Activated CD4-positive, alpha-beta memory T cell treated with anti-CD3 and anti-CD28 coated beads, Interleukin-2, amount 10 ng/mL, durations not matched to agents 7 days and 5 days (primary cell): ENCODE measurements at regions not wholly inside any gene's neighbourhood (a gene's known extent, or its start where the extent isn't known, plus 50 kb on each side); places are given as distances from the start of the nearest gene placed in this dataset.
"Not testable (repeated sequence)": the region's sequence is repeated elsewhere in the genome, so short reads cannot be mapped to it uniquely, and the experiment has no call there.

Experiments used
- CTCF ChIA-PET: fragments of 350-600 bp; sonication (Branson Sonifier 250); formaldehyde crosslinking; loops from one replicate; lab custom pipeline; 2021; ENCODE audit warnings: antibody characterized with exemption, inconsistent platforms; lab: Charles Lee
- POLR2A ChIA-PET: fragments of 350-600 bp; sonication (Branson Sonifier 250); formaldehyde crosslinking; loops from one replicate; lab custom pipeline; 2021; ENCODE audit warnings: antibody characterized with exemption; lab: Charles Lee
- DNase-seq: peaks from one replicate; pipeline ENCODE4 v3.0.0-alpha.2; 2020
- H3K27ac Mint-ChIP-seq: one replicate; pipeline ENCODE4 v1.8.0; 2021; ENCODE audit warnings: mild to moderate bottlenecking, mixed read lengths
- H3K27me3 Mint-ChIP-seq: one replicate; pipeline ENCODE4 v1.8.0; 2021; ENCODE audit warnings: mixed read lengths
- H3K36me3 Mint-ChIP-seq: one replicate; pipeline ENCODE4 v1.8.0; 2021; ENCODE audit warnings: low read depth, mixed read lengths
- H3K4me1 Mint-ChIP-seq: one replicate; pipeline ENCODE4 v1.8.0; 2021; ENCODE audit warnings: mixed read lengths
- H3K4me3 Mint-ChIP-seq: one replicate; pipeline ENCODE4 v1.8.0; 2021; ENCODE audit warnings: mild to moderate bottlenecking, mixed read lengths
- H3K9me3 Mint-ChIP-seq: one replicate; pipeline ENCODE4 v1.8.0; 2021; ENCODE audit warnings: mixed read lengths

- H3K4me3 Mint-ChIP-seq, result no peak overlapping the region
- no peak overlapping the region for H3K27ac Mint-ChIP-seq
- ChIA-PET POLR2A (no interaction called here), CTCF (no interaction called here)
- H3K27me3 Mint-ChIP-seq, result peaks cover 5% of the 10 kb centered on the region
- DNase-seq, result no peak
- H3K36me3 Mint-ChIP-seq, result no peaks in the 10 kb centered on the region
- no peaks in the 10 kb centered on the region for H3K9me3 Mint-ChIP-seq
- H3K4me1 Mint-ChIP-seq, result no peaks in the 10 kb centered on the region
These were observed 191.8 kb upstream of the GLI2 start for GRCh38 chr2:120543899-120544298.

GRCh38 chr2:120544522-120544921, 191.1 kb upstream of the GLI2 start:
- Mint-ChIP-seq H3K9me3 (no peaks in the 10 kb centered on the region), H3K27ac (no peak overlapping the region), H3K27me3 (peaks cover 5% of the 10 kb centered on the region), H3K4me1 (no peaks in the 10 kb centered on the region), H3K36me3 (no peaks in the 10 kb centered on the region), H3K4me3 (no peak overlapping the region)
- CTCF ChIA-PET, result no interaction called here
- POLR2A ChIA-PET, result no interaction called here
- DNase-seq, result no peak

- CTCF ChIA-PET, DNase-seq, H3K27ac Mint-ChIP-seq, H3K27me3 Mint-ChIP-seq, H3K4me3 Mint-ChIP-seq, H3K4me1 Mint-ChIP-seq, H3K9me3 Mint-ChIP-seq, POLR2A ChIA-PET, H3K36me3 Mint-ChIP-seq: not testable (repeated sequence)
These were observed 190.7 kb upstream of the GLI2 start for GRCh38 chr2:120545007-120545406.

- no peak overlapping the region for H3K27ac Mint-ChIP-seq
- H3K9me3 Mint-ChIP-seq, result no peaks in the 10 kb centered on the region
- no peaks in the 10 kb centered on the region for H3K4me1 Mint-ChIP-seq
- CTCF ChIA-PET, result no interaction called here
- POLR2A ChIA-PET, result no interaction called here
- no peak for DNase-seq
- H3K4me3 Mint-ChIP-seq, result no peak overlapping the region
- H3K36me3 Mint-ChIP-seq, result no peaks in the 10 kb centered on the region
- H3K27me3 Mint-ChIP-seq, result peaks cover 7% of the 10 kb centered on the region
These were observed 190.1 kb upstream of the GLI2 start for GRCh38 chr2:120545521-120546047.

GRCh38 chr2:120546048-120546864, 189.4 kb upstream of the GLI2 start:
- POLR2A ChIA-PET, result no interaction called here
- Mint-ChIP-seq H3K4me3 (no peak overlapping the region), H3K4me1 (no peaks in the 10 kb centered on the region), H3K27me3 (peaks cover 12% of the 10 kb centered on the region), H3K9me3 (no peaks in the 10 kb centered on the region), H3K36me3 (no peaks in the 10 kb centered on the region), H3K27ac (no peak overlapping the region)
- CTCF ChIA-PET, result interaction anchor here (1.3 kb wide), 1 partner anchor 843 kb away, joined by 3 read pairs; no protein-coding TSS in a partner anchor
- no peak for DNase-seq

DNA sequence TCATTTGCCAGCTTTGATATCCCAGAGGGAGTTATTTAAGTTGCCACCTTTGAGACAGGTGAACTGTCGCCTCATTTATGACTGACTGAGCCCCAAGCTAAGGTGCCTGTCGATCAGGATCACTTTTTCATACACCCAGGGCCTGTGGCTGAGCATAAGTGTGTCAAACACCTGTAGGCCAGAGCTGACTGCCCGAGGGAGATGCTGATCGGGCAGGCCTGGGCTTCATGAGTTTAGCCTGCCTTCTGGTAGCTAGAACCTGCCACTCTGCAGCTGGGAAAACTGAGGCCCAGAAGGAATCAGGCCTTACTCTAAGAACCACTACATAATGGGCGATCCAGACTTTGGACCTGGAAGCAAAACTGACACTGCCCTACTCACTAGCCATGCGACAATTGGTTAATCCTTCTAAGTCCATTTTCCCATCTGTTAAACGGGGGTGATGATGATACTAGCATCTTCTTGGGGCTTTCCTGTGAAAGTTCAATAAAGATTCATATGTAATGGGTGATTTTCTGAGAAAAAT, 188.7 kb upstream of the GLI2 start:
- H3K4me3 Mint-ChIP-seq, result no peak overlapping the region
- H3K4me1 Mint-ChIP-seq, result no peaks in the 10 kb centered on the region
- no peaks in the 10 kb centered on the region for H3K36me3 Mint-ChIP-seq
- ChIA-PET CTCF (interaction anchor here (1.3 kb wide), 1 partner anchor 844 kb away, joined by 3 read pairs; no protein-coding TSS in a partner anchor), POLR2A (no interaction called here)
- H3K9me3 Mint-ChIP-seq, result no peaks in the 10 kb centered on the region
- peaks cover 12% of the 10 kb centered on the region for H3K27me3 Mint-ChIP-seq
- DNase-seq, result no peak
- H3K27ac Mint-ChIP-seq, result no peak overlapping the region

- no peaks in the 10 kb centered on the region for H3K36me3 Mint-ChIP-seq
- H3K27ac Mint-ChIP-seq, result no peak overlapping the region
- ChIA-PET POLR2A (no interaction called here), CTCF (interaction anchor here (1.3 kb wide), 1 partner anchor 845 kb away, joined by 3 read pairs; no protein-coding TSS in a partner anchor)
- no peak for DNase-seq
- H3K27me3 Mint-ChIP-seq, result peaks cover 10% of the 10 kb centered on the region
- no peaks in the 10 kb centered on the region for H3K9me3 Mint-ChIP-seq
- no peak overlapping the region for H3K4me3 Mint-ChIP-seq
- no peaks in the 10 kb centered on the region for H3K4me1 Mint-ChIP-seq
These were observed 188.0 kb upstream of the GLI2 start for GRCh38 chr2:120547662-120548061.

DNA sequence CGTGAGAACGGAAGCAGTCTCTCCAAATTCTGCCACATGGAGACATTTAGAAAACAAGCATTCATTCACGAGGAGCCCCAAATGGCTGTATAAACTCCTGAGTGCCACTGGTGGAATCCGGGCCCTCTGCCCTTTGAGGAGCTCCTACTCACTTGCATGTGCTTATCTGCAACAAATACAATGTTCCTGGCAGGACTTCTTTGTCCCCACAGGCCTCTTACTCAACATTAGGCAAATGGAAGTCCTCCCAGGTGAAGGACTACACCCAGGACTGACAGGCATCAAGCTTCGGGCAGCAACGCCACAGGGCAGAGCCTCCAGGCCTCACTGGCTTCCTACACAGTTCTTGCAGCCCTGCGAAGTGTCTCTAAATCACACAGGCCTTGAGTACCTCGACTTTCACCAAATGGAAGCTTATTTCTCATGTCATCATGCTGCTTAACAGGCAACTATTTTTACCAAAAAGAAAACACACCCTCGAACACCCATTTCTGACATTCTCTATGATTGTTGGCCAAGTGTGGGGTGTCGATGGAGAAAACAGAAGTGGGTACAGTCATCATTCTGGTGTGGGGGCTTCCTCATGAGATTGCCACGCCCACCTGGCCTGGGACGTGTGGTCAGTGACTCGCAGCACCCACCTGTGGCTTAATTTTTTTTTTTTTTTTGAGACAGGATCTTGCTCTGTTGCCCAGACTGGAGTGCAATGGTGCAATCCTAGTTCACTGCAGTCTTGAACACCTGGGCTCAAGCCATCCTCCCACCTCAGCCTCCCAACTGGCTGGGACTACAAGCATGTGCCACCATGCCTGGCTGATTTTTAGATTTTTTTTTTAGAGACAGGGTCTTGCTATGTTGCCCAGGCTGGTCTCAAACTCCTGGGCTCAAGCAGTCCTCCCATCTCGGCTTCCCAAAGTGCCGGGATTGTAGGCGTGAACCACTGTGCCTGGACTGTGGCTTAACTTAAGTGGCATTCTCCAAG, 186.8 kb upstream of the GLI2 start:
- Mint-ChIP-seq H3K4me3 (no peak overlapping the region), H3K36me3 (no peaks in the 10 kb centered on the region), H3K27me3 (peaks cover 13% of the 10 kb centered on the region), H3K27ac (no peak overlapping the region), H3K4me1 (no peaks in the 10 kb centered on the region), H3K9me3 (no peaks in the 10 kb centered on the region)
- DNase-seq, result no peak
- ChIA-PET POLR2A (no interaction called here), CTCF (no interaction called here)

DNA sequence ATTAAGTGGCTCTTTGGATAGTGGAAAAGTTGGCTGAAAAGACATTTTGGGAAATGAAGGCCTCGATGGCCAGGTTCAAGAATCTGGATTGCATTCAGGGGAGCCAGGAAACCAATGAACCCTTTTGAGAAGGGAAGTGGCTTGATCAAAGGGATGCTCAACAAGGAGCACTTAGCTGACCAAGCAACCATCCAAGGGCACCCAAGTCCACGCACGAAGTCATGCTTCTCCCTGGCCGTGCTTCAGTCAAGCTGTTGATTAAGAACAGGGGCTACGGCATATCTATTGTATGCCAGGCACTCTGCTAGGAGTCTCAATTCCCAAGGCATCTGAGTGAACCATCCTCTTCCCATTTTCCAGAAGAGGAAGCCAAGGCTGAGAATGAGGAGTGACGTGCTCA, 185.8 kb upstream of the GLI2 start:
- DNase-seq, result no peak
- Mint-ChIP-seq H3K27me3 (peaks cover 17% of the 10 kb centered on the region), H3K27ac (no peak overlapping the region), H3K4me1 (no peaks in the 10 kb centered on the region), H3K9me3 (no peaks in the 10 kb centered on the region), H3K4me3 (no peak overlapping the region), H3K36me3 (no peaks in the 10 kb centered on the region)
- CTCF ChIA-PET, result no interaction called here
- POLR2A ChIA-PET, result no interaction called here

DNA sequence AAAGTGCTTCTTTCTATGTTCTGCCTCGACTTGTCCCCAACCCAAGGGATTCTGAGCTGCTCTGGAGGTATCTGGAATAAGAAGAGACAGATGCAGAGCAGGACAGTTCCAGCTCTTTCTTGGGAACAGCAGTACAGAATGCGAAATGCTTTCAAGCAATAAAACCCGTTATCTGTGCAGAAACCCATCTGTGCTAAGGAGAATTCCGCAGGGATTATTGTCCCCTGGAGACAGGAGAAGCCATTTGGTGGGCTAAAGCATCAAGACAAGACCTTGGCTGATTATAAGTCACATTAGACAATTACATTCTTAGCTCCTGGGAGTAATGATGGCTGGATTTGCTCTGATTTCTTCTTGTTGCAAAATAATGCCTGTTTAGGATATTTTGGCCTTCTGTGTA, 185.4 kb upstream of the GLI2 start:
- no peaks in the 10 kb centered on the region for H3K9me3 Mint-ChIP-seq
- H3K27me3 Mint-ChIP-seq, result peaks cover 17% of the 10 kb centered on the region
- H3K27ac Mint-ChIP-seq, result no peak overlapping the region
- POLR2A ChIA-PET, result no interaction called here
- H3K4me1 Mint-ChIP-seq, result no peaks in the 10 kb centered on the region
- DNase-seq, result no peak
- CTCF ChIA-PET, result no interaction called here
- H3K4me3 Mint-ChIP-seq, result no peak overlapping the region
- H3K36me3 Mint-ChIP-seq, result no peaks in the 10 kb centered on the region

GRCh38 chr2:120550893-120551446, 184.7 kb upstream of the GLI2 start:
- Mint-ChIP-seq H3K27me3 (peaks cover 16% of the 10 kb centered on the region), H3K27ac (no peak overlapping the region), H3K9me3 (no peaks in the 10 kb centered on the region), H3K36me3 (no peaks in the 10 kb centered on the region), H3K4me3 (no peak overlapping the region), H3K4me1 (no peaks in the 10 kb centered on the region)
- CTCF ChIA-PET, result no interaction called here
- POLR2A ChIA-PET, result no interaction called here
- DNase-seq, result no peak

GRCh38 chr2:120551522-120551921, 184.1 kb upstream of the GLI2 start:
- ChIA-PET POLR2A (no interaction called here), CTCF (no interaction called here)
- no peaks in the 10 kb centered on the region for H3K4me1 Mint-ChIP-seq

DNA sequence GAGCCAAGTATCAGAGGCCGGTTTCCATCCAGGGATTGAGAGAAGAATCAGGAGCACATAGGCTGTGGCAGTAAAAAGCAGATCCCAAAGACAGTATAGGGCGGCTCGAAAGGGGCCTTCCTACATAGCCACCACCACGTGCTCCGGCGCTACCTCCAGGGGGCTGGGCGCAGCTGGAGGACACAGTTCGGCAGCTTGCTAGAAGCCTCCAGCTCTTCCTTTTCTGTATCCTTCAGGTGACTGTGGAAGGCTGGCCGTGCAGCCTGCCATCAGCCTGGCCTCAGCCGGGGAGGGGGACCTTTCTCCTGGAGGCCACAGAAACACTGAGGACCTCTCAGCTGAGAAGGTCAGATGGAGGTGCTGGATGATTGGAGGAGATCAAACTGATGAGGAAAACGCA, 183.6 kb upstream of the GLI2 start:
- Mint-ChIP-seq H3K9me3 (no peaks in the 10 kb centered on the region), H3K4me1 (no peaks in the 10 kb centered on the region), H3K27ac (no peak overlapping the region), H3K4me3 (no peak overlapping the region), H3K27me3 (peaks cover 16% of the 10 kb centered on the region), H3K36me3 (no peaks in the 10 kb centered on the region)
- CTCF ChIA-PET, result no interaction called here
- DNase-seq, result no peak
- POLR2A ChIA-PET, result no interaction called here

More at GRCh38 chr2:120551522-120551921, 184.1 kb upstream of the GLI2 start:
- no peak for DNase-seq
- Mint-ChIP-seq H3K36me3 (no peaks in the 10 kb centered on the region), H3K9me3 (no peaks in the 10 kb centered on the region), H3K4me3 (no peak overlapping the region), H3K27me3 (peaks cover 16% of the 10 kb centered on the region), H3K27ac (no peak overlapping the region)
